KMS-11 (cell line): ENCODE measurements at regions not wholly inside any gene's neighbourhood (a gene's known extent, or its start where the extent isn't known, plus 50 kb on each side); places are given as distances from the start of the nearest gene placed in this dataset.

Experiments
- H2AFZ ChIP-seq: fragments of 200-600 bp; sonication (generic); 2 replicates; pipeline ENCODE4 v1.6.1; 2016; ENCODE audit warnings: antibody characterized with exemption, mixed run types, low read depth
- H3K27ac ChIP-seq: fragments of 200-600 bp; sonication (generic); 2 replicates; pipeline ENCODE4 v1.6.1; 2016; ENCODE audit warnings: mild to moderate bottlenecking, mixed run types
- H3K27me3 ChIP-seq: fragments of 200-600 bp; sonication (generic); 2 replicates; pipeline ENCODE4 v1.6.1; 2017; ENCODE audit warnings: mild to moderate bottlenecking, low read depth, mixed run types, moderate library complexity; ENCODE audit not compliant: insufficient read depth
- H3K36me3 ChIP-seq: fragments of 200-600 bp; sonication (generic); 2 replicates; pipeline ENCODE4 v1.6.1; 2017; ENCODE audit warnings: mild to moderate bottlenecking, mixed run types; ENCODE audit not compliant: insufficient read depth
- H3K4me1 ChIP-seq: fragments of 200-600 bp; sonication (generic); 2 replicates; pipeline ENCODE4 v1.6.1; 2016; ENCODE audit warnings: mild to moderate bottlenecking, low read depth, mixed run types; ENCODE audit not compliant: poor library complexity, severe bottlenecking
- H3K4me2 ChIP-seq: fragments of 200-600 bp; sonication (generic); 2 replicates; pipeline ENCODE4 v1.7.0; 2016; ENCODE audit warnings: mild to moderate bottlenecking, mixed run types
- H3K4me3 ChIP-seq: fragments of 200-600 bp; sonication (generic); IDR thresholded peaks from 2 replicates; pipeline ENCODE4 v1.6.1; 2017; ENCODE audit warnings: low read depth, low read length, mixed read lengths; ENCODE audit not compliant: insufficient read depth
- H3K79me2 ChIP-seq: fragments of 200-600 bp; sonication (generic); 2 replicates; pipeline ENCODE4 v1.6.1; 2016; ENCODE audit warnings: low read depth, mixed run types; ENCODE audit not compliant: insufficient read depth
- H3K9ac ChIP-seq: fragments of 200-600 bp; sonication (generic); 2 replicates; pipeline ENCODE4 v1.6.1; 2016; ENCODE audit warnings: mild to moderate bottlenecking, mixed run types
- H4K20me1 ChIP-seq: fragments of 200-600 bp; sonication (generic); 2 replicates; pipeline ENCODE4 v1.6.1; 2016; ENCODE audit warnings: mild to moderate bottlenecking, mixed run types; ENCODE audit not compliant: insufficient read depth
- TF ChIP-seq, protein P1 (sequence below): fragments of 200-600 bp; sonication (generic); conservative IDR thresholded peaks from 2 replicates; pipeline ENCODE4 v1.6.1; 2017; ENCODE audit warnings: low read depth, mild to moderate bottlenecking, antibody characterized with exemption, low read length, moderate library complexity, mixed read lengths

DNA sequence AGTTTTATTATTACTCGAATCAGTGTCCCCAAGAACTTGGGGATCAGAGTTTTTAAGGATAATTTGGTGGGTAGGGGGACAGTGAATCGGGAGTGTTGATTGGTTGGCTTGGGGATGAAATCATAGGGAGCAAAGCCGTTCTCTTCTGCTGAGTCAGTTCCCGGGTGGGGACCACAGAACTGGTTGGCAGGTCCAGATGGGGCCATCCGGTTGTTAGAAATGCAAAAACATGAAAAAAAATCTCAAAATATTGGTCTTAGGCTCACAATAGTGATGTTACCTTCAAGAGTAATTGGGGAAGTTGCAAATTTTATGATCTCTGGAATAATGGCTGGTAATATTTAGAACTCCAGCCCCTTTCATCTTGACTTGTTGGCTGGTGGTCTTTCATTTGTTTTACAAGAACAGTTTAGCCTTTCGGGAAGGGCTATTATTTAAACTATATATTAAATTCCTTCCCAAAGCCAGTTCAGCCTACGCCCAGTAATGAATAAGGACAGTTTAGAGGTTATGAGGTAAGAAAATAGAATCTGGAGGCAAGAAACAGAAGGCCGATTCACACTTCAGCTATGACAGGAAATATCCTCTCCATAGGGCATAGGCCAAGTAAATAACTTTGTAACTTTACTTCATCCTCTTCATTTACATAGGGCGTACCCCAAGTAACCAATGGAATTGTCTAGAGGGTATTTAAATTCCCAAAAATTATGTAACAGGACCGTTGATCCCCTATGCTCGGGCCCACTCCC is 164.1 kb upstream of the STS start:
- Histone ChIP-seq H3K4me3 (no peak overlapping the region), H3K79me2 (no peaks in the 10 kb centered on the region), H2AFZ (no peak overlapping the region), H3K4me2 (no peak overlapping the region), H3K27ac (no peak overlapping the region), H3K36me3 (no peaks in the 10 kb centered on the region), H3K9ac (no peak overlapping the region), H3K27me3 (no peaks in the 10 kb centered on the region), H3K4me1 (no peaks in the 10 kb centered on the region), H4K20me1 (no peaks in the 10 kb centered on the region)
- TF ChIP-seq, protein P1, sequence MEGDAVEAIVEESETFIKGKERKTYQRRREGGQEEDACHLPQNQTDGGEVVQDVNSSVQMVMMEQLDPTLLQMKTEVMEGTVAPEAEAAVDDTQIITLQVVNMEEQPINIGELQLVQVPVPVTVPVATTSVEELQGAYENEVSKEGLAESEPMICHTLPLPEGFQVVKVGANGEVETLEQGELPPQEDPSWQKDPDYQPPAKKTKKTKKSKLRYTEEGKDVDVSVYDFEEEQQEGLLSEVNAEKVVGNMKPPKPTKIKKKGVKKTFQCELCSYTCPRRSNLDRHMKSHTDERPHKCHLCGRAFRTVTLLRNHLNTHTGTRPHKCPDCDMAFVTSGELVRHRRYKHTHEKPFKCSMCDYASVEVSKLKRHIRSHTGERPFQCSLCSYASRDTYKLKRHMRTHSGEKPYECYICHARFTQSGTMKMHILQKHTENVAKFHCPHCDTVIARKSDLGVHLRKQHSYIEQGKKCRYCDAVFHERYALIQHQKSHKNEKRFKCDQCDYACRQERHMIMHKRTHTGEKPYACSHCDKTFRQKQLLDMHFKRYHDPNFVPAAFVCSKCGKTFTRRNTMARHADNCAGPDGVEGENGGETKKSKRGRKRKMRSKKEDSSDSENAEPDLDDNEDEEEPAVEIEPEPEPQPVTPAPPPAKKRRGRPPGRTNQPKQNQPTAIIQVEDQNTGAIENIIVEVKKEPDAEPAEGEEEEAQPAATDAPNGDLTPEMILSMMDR, result no peak

DNA sequence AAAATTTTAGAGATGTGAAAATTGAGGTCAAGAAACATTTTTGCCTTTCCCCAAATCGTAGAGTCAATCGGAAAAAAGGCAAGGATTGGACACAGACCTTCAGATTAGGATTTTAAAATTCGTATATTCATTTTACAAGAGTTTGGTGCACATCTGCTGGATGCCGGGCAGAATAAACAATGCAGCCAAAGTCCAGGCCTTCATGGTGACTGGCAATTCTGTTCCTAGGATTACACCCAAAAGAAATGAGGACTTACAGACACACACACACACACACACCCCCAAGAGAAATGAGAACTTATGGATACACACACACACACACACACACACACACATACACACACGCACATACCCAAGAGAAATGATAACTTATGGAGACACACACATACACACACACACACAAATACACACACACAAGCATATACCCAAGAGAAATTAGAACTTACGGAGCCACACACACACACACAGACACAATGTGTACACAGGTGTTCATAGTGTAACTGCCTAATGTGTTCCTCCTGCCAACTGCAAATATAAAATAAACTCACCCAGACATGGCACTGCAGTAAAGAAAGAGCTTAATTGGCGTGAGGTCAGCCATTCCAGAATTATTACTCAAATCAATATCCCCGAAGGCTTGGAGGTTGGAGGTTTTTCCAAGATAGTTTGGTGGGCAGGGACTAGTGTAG is 165.7 kb upstream of the STS start:
- no peak overlapping the region for H2AFZ ChIP-seq
- H3K4me2 ChIP-seq, result no peak overlapping the region
- no peaks in the 10 kb centered on the region for H4K20me1 ChIP-seq
- no peaks in the 10 kb centered on the region for H3K27me3 ChIP-seq
- no peaks in the 10 kb centered on the region for H3K36me3 ChIP-seq
- H3K79me2 ChIP-seq, result no peaks in the 10 kb centered on the region
- TF ChIP-seq, protein P1, result no peak
- no peaks in the 10 kb centered on the region for H3K4me1 ChIP-seq
- no peak overlapping the region for H3K9ac ChIP-seq
- no peak overlapping the region for H3K4me3 ChIP-seq
- H3K27ac ChIP-seq, result no peak overlapping the region

DNA sequence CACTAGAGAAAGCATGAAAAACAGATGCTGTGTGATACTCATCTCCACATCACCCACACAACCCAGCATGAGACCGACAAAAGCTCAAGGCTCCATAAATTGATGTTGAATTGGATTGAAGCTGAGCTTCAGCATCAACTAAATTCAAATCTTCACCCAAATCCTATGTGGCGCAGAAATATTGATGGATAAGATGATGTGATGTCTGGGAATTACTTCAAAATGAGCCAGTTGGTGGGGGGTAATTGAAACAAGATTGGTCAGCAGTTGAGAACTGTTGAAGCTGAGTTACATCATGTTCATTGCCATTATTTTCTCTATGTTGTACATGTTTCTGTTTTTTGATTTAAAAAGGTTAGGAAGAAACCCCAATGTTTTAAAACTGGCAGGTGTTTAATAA is 166.5 kb upstream of the STS start:
- H3K4me1 ChIP-seq, result no peaks in the 10 kb centered on the region
- no peak overlapping the region for H3K4me3 ChIP-seq
- H3K36me3 ChIP-seq, result no peaks in the 10 kb centered on the region
- H3K27me3 ChIP-seq, result no peaks in the 10 kb centered on the region
- no peak overlapping the region for H3K4me2 ChIP-seq
- no peak overlapping the region for H3K9ac ChIP-seq
- no peak overlapping the region for H3K27ac ChIP-seq
- no peak overlapping the region for H2AFZ ChIP-seq
- no peaks in the 10 kb centered on the region for H4K20me1 ChIP-seq
- H3K79me2 ChIP-seq, result no peaks in the 10 kb centered on the region
- TF ChIP-seq, protein P1, result no peak

DNA sequence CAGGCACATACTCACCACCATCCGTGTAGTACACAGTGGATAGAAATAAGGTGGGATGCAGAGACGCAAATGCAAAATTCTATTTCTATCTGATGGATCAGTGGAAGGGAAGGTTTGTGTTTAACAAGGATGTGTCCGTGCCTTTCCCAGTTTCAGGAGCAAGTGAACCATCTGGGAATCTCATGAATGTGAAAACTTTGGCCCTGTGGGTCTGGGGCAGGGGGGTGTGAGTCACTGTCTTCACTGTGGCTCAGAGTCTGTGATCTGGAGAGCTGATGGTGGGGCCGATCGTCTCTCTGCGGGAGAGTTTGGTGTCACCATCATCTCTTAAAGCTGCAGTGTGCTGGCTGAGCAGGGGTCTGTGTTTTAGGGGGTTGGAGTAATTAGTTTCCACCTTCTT is 179.3 kb upstream of the STS start:
- Histone ChIP-seq H3K27me3 (no peaks in the 10 kb centered on the region), H3K79me2 (no peaks in the 10 kb centered on the region), H4K20me1 (no peaks in the 10 kb centered on the region), H3K4me1 (no peaks in the 10 kb centered on the region), H3K36me3 (no peaks in the 10 kb centered on the region), H3K4me2 (no peak overlapping the region), H3K9ac (no peak overlapping the region), H3K4me3 (no peak overlapping the region), H2AFZ (no peak overlapping the region), H3K27ac (no peak overlapping the region)
- TF ChIP-seq, protein P1, result no peak
